ENCODE measurements at regions not wholly inside any gene's neighbourhood (a gene's known extent, or its start where the extent isn't known, plus 50 kb on each side); places are given as distances from the start of the nearest gene placed in this dataset.

GRCh38 chr1:30095451-30096025 is 627.8 kb downstream of the MATN1 start:
- H3K4me3 ChIP-seq: no peak overlapping the region
- TF ChIP-seq POLR2A (IDR thresholded peaks at IDR 0.05) (no peak), POLR2AphosphoS5 (IDR thresholded peaks at IDR 0.05) (no peak), EP300 (IDR thresholded peaks at IDR 0.05) (no peak)
- TF ChIP-seq, protein P1, sequence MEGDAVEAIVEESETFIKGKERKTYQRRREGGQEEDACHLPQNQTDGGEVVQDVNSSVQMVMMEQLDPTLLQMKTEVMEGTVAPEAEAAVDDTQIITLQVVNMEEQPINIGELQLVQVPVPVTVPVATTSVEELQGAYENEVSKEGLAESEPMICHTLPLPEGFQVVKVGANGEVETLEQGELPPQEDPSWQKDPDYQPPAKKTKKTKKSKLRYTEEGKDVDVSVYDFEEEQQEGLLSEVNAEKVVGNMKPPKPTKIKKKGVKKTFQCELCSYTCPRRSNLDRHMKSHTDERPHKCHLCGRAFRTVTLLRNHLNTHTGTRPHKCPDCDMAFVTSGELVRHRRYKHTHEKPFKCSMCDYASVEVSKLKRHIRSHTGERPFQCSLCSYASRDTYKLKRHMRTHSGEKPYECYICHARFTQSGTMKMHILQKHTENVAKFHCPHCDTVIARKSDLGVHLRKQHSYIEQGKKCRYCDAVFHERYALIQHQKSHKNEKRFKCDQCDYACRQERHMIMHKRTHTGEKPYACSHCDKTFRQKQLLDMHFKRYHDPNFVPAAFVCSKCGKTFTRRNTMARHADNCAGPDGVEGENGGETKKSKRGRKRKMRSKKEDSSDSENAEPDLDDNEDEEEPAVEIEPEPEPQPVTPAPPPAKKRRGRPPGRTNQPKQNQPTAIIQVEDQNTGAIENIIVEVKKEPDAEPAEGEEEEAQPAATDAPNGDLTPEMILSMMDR (IDR thresholded peaks at IDR 0.05): no peak
- no peak overlapping the region for H3K27ac ChIP-seq
- H3K36me3 ChIP-seq: no peaks in the 10 kb centered on the region
- H3K27me3 ChIP-seq: peaks cover 44% of the 10 kb centered on the region
- ATAC-seq: no peak
- no peaks in the 10 kb centered on the region for H3K4me1 ChIP-seq
- peaks cover 0 to 37% (median 0%) of the 10 kb centered on the region in 3 donors for H3K9me3 ChIP-seq
- 100% methylated on average over 1 of the region's 9 CpGs; no CpG with 5 or more reads in 1 of the 2 donors for WGBS, 2 donors (ENCODE audit: low coverage in 1 of 2)

DNA sequence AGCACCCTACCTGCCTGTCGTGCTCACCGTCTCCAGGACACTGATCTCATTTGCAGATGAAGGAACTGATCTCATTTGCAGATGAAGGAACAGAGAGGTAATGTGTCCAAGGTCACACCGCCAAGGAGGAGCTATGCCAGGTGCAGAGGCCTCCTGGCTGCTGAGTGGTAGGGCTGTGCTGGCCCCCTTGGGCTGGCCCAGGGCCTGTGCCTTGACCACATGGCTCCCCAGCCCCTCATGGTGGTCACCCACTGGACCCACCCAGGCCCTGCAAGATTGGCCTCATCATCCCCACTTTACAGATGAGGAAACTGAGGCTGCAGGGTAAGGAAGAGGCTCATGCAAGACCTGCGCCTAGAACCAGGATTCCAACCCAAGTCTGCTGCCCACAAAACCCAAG is 628.3 kb downstream of the MATN1 start:
- 90% methylated on average over 2 of the region's 4 CpGs; no CpG with 5 or more reads in 1 of the 2 donors for WGBS, 2 donors (ENCODE audit: low coverage in 1 of 2)
- Histone ChIP-seq H3K27me3 (peaks cover 44% of the 10 kb centered on the region), H3K9me3 (peaks cover 0 to 38% (median 0%) of the 10 kb centered on the region in 3 donors), H3K4me1 (no peaks in the 10 kb centered on the region), H3K27ac (no peak overlapping the region), H3K4me3 (no peak overlapping the region), H3K36me3 (no peaks in the 10 kb centered on the region)
- no peak for TF ChIP-seq EP300 (IDR thresholded peaks at IDR 0.05)
- no peak for ATAC-seq

DNA sequence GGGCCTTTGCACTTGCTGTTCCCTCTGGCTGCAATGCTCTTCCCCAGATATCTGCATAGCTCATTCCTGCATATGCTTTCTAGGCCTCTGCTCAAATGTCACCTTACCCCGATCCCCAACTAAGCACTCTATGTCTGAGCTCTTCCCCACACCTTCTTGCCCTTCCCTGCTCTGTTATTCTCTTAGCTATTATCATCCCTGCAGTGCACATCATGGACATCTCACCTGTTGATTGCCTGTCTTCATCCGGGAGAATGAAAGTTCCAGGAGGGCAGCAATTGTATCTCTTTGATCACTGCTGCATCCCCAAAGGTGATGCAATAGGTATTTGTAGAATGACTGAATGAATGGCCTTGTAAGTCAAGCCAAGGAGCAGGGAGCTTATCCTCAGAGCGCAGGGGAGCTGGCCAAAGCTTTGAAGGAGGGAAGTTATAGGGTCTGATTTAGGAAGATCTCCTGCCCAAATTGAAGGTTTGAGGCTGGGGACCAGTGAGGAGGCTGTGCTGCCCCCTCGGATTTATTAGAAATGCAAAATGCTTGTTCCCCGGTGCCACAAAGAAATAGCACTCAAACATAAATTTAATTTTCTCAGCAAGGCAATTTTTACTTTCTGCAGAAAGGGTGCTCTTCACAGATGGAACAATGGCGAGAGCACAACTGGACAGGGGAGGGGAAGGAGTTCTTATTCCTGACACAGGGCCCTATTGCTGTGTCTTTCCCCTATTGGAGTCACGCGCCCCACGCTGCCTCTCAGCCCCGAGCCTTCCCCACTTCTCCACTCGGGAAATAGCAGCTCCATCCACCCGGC is 631.1 kb downstream of the MATN1 start:
- Histone ChIP-seq H3K27me3 (peaks cover 29% of the 10 kb centered on the region), H3K4me1 (no peaks in the 10 kb centered on the region), H3K27ac (no peak overlapping the region), H3K9me3 (peaks cover 0 to 38% (median 0%) of the 10 kb centered on the region in 3 donors), H3K4me3 (no peak overlapping the region), H3K36me3 (no peaks in the 10 kb centered on the region)
- WGBS, 2 donors (ENCODE audit: low coverage in 1 of 2): 88 to 90% methylated on average over 9 to 10 of the region's 12 CpGs
- no peak for TF ChIP-seq POLR2A (IDR thresholded peaks at IDR 0.05)
- TF ChIP-seq POLR2AphosphoS5 (IDR thresholded peaks at IDR 0.05): no peak
- TF ChIP-seq, protein P1 (IDR thresholded peaks at IDR 0.05): no peak
- no peak for TF ChIP-seq EP300 (IDR thresholded peaks at IDR 0.05)
- no peak for ATAC-seq

DNA sequence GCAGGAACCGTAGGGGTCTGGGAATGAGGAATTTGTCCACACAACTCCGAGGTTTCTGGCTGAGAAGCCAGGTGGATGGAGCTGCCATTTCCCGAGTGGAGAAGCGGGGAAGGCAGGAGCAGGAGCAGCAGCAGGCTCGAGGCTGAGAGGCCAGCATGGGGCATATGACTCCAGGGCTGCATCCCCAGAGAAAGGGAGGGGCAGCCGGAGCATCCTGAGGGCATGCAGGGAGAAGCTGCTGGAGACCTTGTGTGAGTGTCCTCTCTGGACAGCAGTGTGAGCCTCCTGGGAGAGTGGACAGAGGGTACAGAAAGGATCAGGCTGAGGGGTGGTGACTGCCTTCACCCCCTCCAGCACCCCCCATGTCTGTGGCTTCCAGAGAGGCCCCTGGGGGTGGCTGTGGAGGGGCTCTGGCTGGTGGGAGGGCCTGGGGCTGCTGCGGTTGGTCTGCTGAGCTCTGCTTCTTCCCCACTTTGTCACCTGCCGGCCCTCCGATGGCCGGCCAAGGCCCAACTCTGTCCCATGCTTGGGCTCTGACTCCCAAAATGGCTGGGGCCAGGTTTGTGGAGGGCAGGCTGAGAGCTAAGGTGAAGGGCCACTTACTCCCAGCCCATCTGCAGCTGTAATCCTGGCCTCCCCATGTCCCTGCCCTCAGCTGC is 633.1 kb downstream of the MATN1 start:
- peaks cover 36% of the 10 kb centered on the region for H3K27me3 ChIP-seq

GRCh38 chr1:30089024-30089430 is 634.4 kb downstream of the MATN1 start:
- Histone ChIP-seq H3K27ac (no peak overlapping the region), H3K9me3 (peaks cover 0 to 36% (median 0%) of the 10 kb centered on the region in 3 donors), H3K36me3 (no peaks in the 10 kb centered on the region), H3K4me3 (no peak overlapping the region), H3K4me1 (peaks cover 0 to 24% (median 15%) of the 10 kb centered on the region in 3 donors), H3K27me3 (peaks cover 37% of the 10 kb centered on the region)
- no peak for TF ChIP-seq EP300 (IDR thresholded peaks at IDR 0.05)
- TF ChIP-seq POLR2A (IDR thresholded peaks at IDR 0.05): no peak
- TF ChIP-seq, protein P1 (IDR thresholded peaks at IDR 0.05): no peak
- no peak for TF ChIP-seq POLR2AphosphoS5 (IDR thresholded peaks at IDR 0.05)
- WGBS, 2 donors (ENCODE audit: low coverage in 1 of 2): 28% methylated on average over 10 of the region's 11 CpGs; no CpG with 5 or more reads in 1 of the 2 donors
- no peak for ATAC-seq

More for the DNA sequence above, 633.1 kb downstream of the MATN1 start:
- TF ChIP-seq EP300 (IDR thresholded peaks at IDR 0.05) (no peak), POLR2A (IDR thresholded peaks at IDR 0.05) (no peak), POLR2AphosphoS5 (IDR thresholded peaks at IDR 0.05) (no peak)
- TF ChIP-seq, protein P1 (IDR thresholded peaks at IDR 0.05): no peak
- no peak overlapping the region for H3K27ac ChIP-seq
- no peak overlapping the region for H3K4me3 ChIP-seq
- no peaks in the 10 kb centered on the region for H3K36me3 ChIP-seq
- ATAC-seq: no peak
- 60 to 77% methylated on average over 1 to 6 of the region's 10 CpGs for WGBS, 2 donors (ENCODE audit: low coverage in 1 of 2)
- peaks cover 0 to 11% (median 6%) of the 10 kb centered on the region in 3 donors for H3K4me1 ChIP-seq
- peaks cover 0 to 38% (median 0%) of the 10 kb centered on the region in 3 donors for H3K9me3 ChIP-seq
